HUES6 (cell line): ENCODE measurements at regions not wholly inside any gene's neighbourhood (a gene's known extent, or its start where the extent isn't known, plus 50 kb on each side); places are given as distances from the start of the nearest gene placed in this dataset.

Experiments
- H3K27ac ChIP-seq: 2 replicates; pipeline ENCODE4 v1.7.0; 2013; ENCODE audit warnings: low read depth, mild to moderate bottlenecking, low read length, inconsistent platforms
- H3K27me3 ChIP-seq: 2 replicates; pipeline ENCODE4 v1.6.1; 2013; ENCODE audit warnings: low read length; ENCODE audit not compliant: control insufficient read depth, insufficient read depth
- H3K36me3 ChIP-seq: 2 replicates; pipeline ENCODE4 v1.6.1; 2013; ENCODE audit warnings: low read length; ENCODE audit not compliant: control insufficient read depth, insufficient read depth
- H3K4me1 ChIP-seq: 2 replicates; pipeline ENCODE4 v1.6.1; 2013; ENCODE audit warnings: low read length; ENCODE audit not compliant: control insufficient read depth, insufficient read depth
- H3K4me3 ChIP-seq: 2 replicates; pipeline ENCODE4 v1.5.1; 2013; ENCODE audit warnings: low read depth, low read length
- H3K9ac ChIP-seq: one replicate; pipeline ENCODE4 v1.6.1; 2013; ENCODE audit warnings: mild to moderate bottlenecking, low read length
- H3K9me3 ChIP-seq: 2 replicates; pipeline ENCODE4 v1.6.1; 2013; ENCODE audit warnings: low read depth, low read length; ENCODE audit not compliant: control insufficient read depth, insufficient read depth

GRCh38 chr5:145324101-145324500 is 511.0 kb downstream of the PRELID2 start:
- no peak overlapping the region for H3K4me3 ChIP-seq
- no peaks in the 10 kb centered on the region for H3K27me3 ChIP-seq
- H3K4me1 ChIP-seq = no peaks in the 10 kb centered on the region
- no peak overlapping the region for H3K9ac ChIP-seq
- 0 out of 2 replicates have a peak overlapping the region, but pooled peaks have one; percentile 41 for H3K27ac ChIP-seq
- H3K36me3 ChIP-seq = no peaks in the 10 kb centered on the region
- H3K9me3 ChIP-seq = no peaks in the 10 kb centered on the region

- H3K27ac ChIP-seq = no peak overlapping the region
- H3K9ac ChIP-seq = no peak overlapping the region
- H3K4me3 ChIP-seq = no peak overlapping the region
- no peaks in the 10 kb centered on the region for H3K27me3 ChIP-seq
- H3K36me3 ChIP-seq = no peaks in the 10 kb centered on the region
- H3K4me1 ChIP-seq = no peaks in the 10 kb centered on the region
- H3K9me3 ChIP-seq = 0 out of 2 replicates have a peak, but pooled peaks cover 6% of the 10 kb centered on the region
These were observed 518.9 kb downstream of the PRELID2 start for GRCh38 chr5:145316282-145316681.

- Histone ChIP-seq H3K9me3 (no peaks in the 10 kb centered on the region), H3K9ac (no peak overlapping the region), H3K4me1 (no peaks in the 10 kb centered on the region), H3K36me3 (no peaks in the 10 kb centered on the region), H3K27ac (no peak overlapping the region), H3K27me3 (no peaks in the 10 kb centered on the region), H3K4me3 (no peak overlapping the region)
These were observed 527.2 kb downstream of the PRELID2 start for GRCh38 chr5:145307866-145308382.

- Histone ChIP-seq H3K27me3 (no peaks in the 10 kb centered on the region), H3K4me3 (no peak overlapping the region), H3K27ac (no peak overlapping the region), H3K4me1 (no peaks in the 10 kb centered on the region), H3K9ac (no peak overlapping the region), H3K9me3 (no peaks in the 10 kb centered on the region), H3K36me3 (no peaks in the 10 kb centered on the region)
These were observed 539.8 kb downstream of the PRELID2 start for GRCh38 chr5:145295236-145295835.

GRCh38 chr5:145294331-145294730 is 540.8 kb downstream of the PRELID2 start:
- Histone ChIP-seq H3K4me3 (no peak overlapping the region), H3K9ac (no peak overlapping the region), H3K27ac (no peak overlapping the region), H3K36me3 (no peaks in the 10 kb centered on the region), H3K9me3 (no peaks in the 10 kb centered on the region), H3K27me3 (no peaks in the 10 kb centered on the region), H3K4me1 (no peaks in the 10 kb centered on the region)

GRCh38 chr5:145293716-145294115 is 541.4 kb downstream of the PRELID2 start:
- no peaks in the 10 kb centered on the region for H3K27me3 ChIP-seq
- no peak overlapping the region for H3K9ac ChIP-seq

GRCh38 chr5:145292278-145292677 is 542.9 kb downstream of the PRELID2 start:
- no peak overlapping the region for H3K9ac ChIP-seq
- H3K4me1 ChIP-seq = no peaks in the 10 kb centered on the region
- no peaks in the 10 kb centered on the region for H3K27me3 ChIP-seq

More at GRCh38 chr5:145293716-145294115, 541.4 kb downstream of the PRELID2 start:
- Histone ChIP-seq H3K4me3 (no peak overlapping the region), H3K9me3 (no peaks in the 10 kb centered on the region), H3K27ac (no peak overlapping the region), H3K4me1 (no peaks in the 10 kb centered on the region), H3K36me3 (no peaks in the 10 kb centered on the region)

GRCh38 chr5:145283141-145283810 is 551.9 kb downstream of the PRELID2 start:
- no peak overlapping the region for H3K9ac ChIP-seq
- no peaks in the 10 kb centered on the region for H3K27me3 ChIP-seq
- H3K27ac ChIP-seq = no peak overlapping the region
- no peak overlapping the region for H3K4me3 ChIP-seq
- no peaks in the 10 kb centered on the region for H3K9me3 ChIP-seq
- no peaks in the 10 kb centered on the region for H3K36me3 ChIP-seq
- H3K4me1 ChIP-seq = no peaks in the 10 kb centered on the region

More at GRCh38 chr5:145292278-145292677, 542.9 kb downstream of the PRELID2 start:
- Histone ChIP-seq H3K27ac (no peak overlapping the region), H3K36me3 (no peaks in the 10 kb centered on the region), H3K9me3 (no peaks in the 10 kb centered on the region), H3K4me3 (no peak overlapping the region)

- Histone ChIP-seq H3K9me3 (no peaks in the 10 kb centered on the region), H3K27ac (no peak overlapping the region), H3K9ac (no peak overlapping the region), H3K36me3 (no peaks in the 10 kb centered on the region), H3K4me1 (no peaks in the 10 kb centered on the region), H3K4me3 (no peak overlapping the region), H3K27me3 (no peaks in the 10 kb centered on the region)
These were observed 554.3 kb downstream of the PRELID2 start for GRCh38 chr5:145280806-145281205.

- no peaks in the 10 kb centered on the region for H3K36me3 ChIP-seq
- no peaks in the 10 kb centered on the region for H3K27me3 ChIP-seq
These were observed 554.9 kb downstream of the PRELID2 start for GRCh38 chr5:145280214-145280613.

GRCh38 chr5:145260670-145261069 is 574.5 kb downstream of the PRELID2 start:
- no peak overlapping the region for H3K27ac ChIP-seq
- peaks cover 35% of the 10 kb centered on the region for H3K9me3 ChIP-seq
- no peaks in the 10 kb centered on the region for H3K4me1 ChIP-seq
- H3K36me3 ChIP-seq = no peaks in the 10 kb centered on the region
- H3K4me3 ChIP-seq = no peak overlapping the region
- H3K27me3 ChIP-seq = no peaks in the 10 kb centered on the region
- no peak overlapping the region for H3K9ac ChIP-seq

More at GRCh38 chr5:145280214-145280613, 554.9 kb downstream of the PRELID2 start:
- H3K9ac ChIP-seq = no peak overlapping the region
- H3K9me3 ChIP-seq = no peaks in the 10 kb centered on the region
- H3K27ac ChIP-seq = no peak overlapping the region
- H3K4me1 ChIP-seq = no peaks in the 10 kb centered on the region
- H3K4me3 ChIP-seq = no peak overlapping the region
